ENCODE measurements at regions not wholly inside any gene's neighbourhood (a gene's known extent, or its start where the extent isn't known, plus 50 kb on each side); places are given as distances from the start of the nearest gene placed in this dataset.
A peak's percentile ranks its signal among the peaks of the same experiment; 100 is the strongest.

GRCh38 chr4:89422441-89422990, 114.9 kb upstream of the GPRIN3 start:
- no peak for DNase-seq (ENCODE audit: low spot score)

- no peak for DNase-seq (ENCODE audit: low spot score)
Observed at GRCh38 chr4:89420507-89420906, 112.9 kb upstream of the GPRIN3 start.

- no peak for DNase-seq (ENCODE audit: low spot score)
Observed at GRCh38 chr4:89419111-89419695, 111.6 kb upstream of the GPRIN3 start.

- DNase-seq (ENCODE audit: low spot score): no peak
Observed at GRCh38 chr4:89416960-89417359, 109.4 kb upstream of the GPRIN3 start.

GRCh38 chr4:89413518-89413917, 105.9 kb upstream of the GPRIN3 start:
- DNase-seq (ENCODE audit: low spot score): no peak

- no peak for DNase-seq (ENCODE audit: low spot score)
Observed at GRCh38 chr4:89411539-89412309, 104.1 kb upstream of the GPRIN3 start.

GRCh38 chr4:89410687-89411086, 103.1 kb upstream of the GPRIN3 start:
- no peak for DNase-seq (ENCODE audit: low spot score)

GRCh38 chr4:89404530-89404929, 96.9 kb upstream of the GPRIN3 start:
- no peak for DNase-seq (ENCODE audit: low spot score)

- DNase-seq (ENCODE audit: low spot score): no peak
Observed at GRCh38 chr4:89403826-89404225, 96.2 kb upstream of the GPRIN3 start.

- no peak for DNase-seq (ENCODE audit: low spot score)
Observed at GRCh38 chr4:89400287-89401035, 92.9 kb upstream of the GPRIN3 start.

GRCh38 chr4:89398644-89399043, 91.0 kb upstream of the GPRIN3 start:
- DNase-seq (ENCODE audit: low spot score): no peak

GRCh38 chr4:89398146-89398545, 90.5 kb upstream of the GPRIN3 start:
- DNase-seq (ENCODE audit: low spot score): no peak

GRCh38 chr4:89397441-89397840, 89.8 kb upstream of the GPRIN3 start:
- DNase-seq (ENCODE audit: low spot score): no peak

- peak; percentile 18 for DNase-seq (ENCODE audit: low spot score)
Observed at GRCh38 chr4:89382439-89382838, 74.8 kb upstream of the GPRIN3 start.

- no peak for DNase-seq (ENCODE audit: low spot score)
Observed at GRCh38 chr4:89380980-89381379, 73.4 kb upstream of the GPRIN3 start.

- DNase-seq (ENCODE audit: low spot score): no peak
Observed at GRCh38 chr4:89379511-89380044, 72.0 kb upstream of the GPRIN3 start.

GRCh38 chr4:89373394-89373793, 65.8 kb upstream of the GPRIN3 start:
- no peak for DNase-seq (ENCODE audit: low spot score)

GRCh38 chr4:89371614-89372013, 64.0 kb upstream of the GPRIN3 start:
- no peak for DNase-seq (ENCODE audit: low spot score)

- no peak for DNase-seq (ENCODE audit: low spot score)
Observed at GRCh38 chr4:89369581-89369980, 62.0 kb upstream of the GPRIN3 start.

- peak; percentile 37 for DNase-seq (ENCODE audit: low spot score)
Observed at GRCh38 chr4:89368861-89369260, 61.3 kb upstream of the GPRIN3 start.

GRCh38 chr4:89365776-89366175, 58.2 kb upstream of the GPRIN3 start:
- no peak for DNase-seq (ENCODE audit: low spot score)

GRCh38 chr4:89365375-89365774, 57.8 kb upstream of the GPRIN3 start:
- no peak for DNase-seq (ENCODE audit: low spot score)

- DNase-seq (ENCODE audit: low spot score): no peak
Observed at GRCh38 chr4:89364541-89364940, 56.9 kb upstream of the GPRIN3 start.
